ENCODE measurements at regions not wholly inside any gene's neighbourhood (a gene's known extent, or its start where the extent isn't known, plus 50 kb on each side); places are given as distances from the start of the nearest gene placed in this dataset.
"Not testable (repeated sequence)": the region's sequence is repeated elsewhere in the genome, so short reads cannot be mapped to it uniquely, and the experiment has no call there.

DNA sequence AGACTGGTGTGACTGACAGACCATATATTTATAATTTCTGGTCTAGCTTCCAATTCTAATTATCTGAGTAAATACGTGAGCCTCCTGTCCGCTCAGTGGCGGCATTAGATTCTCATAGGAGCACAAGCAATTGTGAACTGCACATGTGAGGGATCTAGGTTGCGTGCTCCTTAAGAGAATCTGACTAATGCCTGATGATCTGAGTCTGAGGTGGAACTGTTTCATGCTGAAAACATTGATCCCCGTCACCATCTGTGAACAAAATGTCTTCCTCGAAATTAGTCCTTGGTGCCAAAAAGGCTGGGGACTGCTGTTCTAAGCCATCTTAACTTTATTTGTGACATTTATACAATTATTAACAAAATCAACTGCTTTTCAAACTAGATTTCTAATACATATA lies 164.7 kb upstream of the MEOX2 start:
- FAIRE-seq = no peak

DNA sequence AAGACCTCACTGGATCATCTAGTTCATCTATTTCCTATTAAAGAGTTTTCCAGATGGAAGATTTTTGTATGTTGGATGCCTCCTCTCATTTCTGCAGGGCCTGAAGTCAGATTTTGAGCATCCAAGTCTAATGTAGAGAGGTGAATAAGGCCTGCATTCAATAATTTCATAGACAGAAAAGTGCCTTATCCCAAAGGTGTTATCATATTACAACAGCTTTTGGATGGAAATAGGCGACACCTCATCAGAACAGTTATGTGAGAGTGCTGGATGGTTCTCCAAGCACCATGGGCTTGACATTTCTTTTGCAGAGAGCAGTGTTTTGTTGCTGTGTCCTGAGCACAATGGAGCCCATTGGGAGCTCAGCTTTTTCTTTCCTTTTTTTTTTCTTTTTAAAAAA lies 162.4 kb upstream of the MEOX2 start:
- no peak for FAIRE-seq

DNA sequence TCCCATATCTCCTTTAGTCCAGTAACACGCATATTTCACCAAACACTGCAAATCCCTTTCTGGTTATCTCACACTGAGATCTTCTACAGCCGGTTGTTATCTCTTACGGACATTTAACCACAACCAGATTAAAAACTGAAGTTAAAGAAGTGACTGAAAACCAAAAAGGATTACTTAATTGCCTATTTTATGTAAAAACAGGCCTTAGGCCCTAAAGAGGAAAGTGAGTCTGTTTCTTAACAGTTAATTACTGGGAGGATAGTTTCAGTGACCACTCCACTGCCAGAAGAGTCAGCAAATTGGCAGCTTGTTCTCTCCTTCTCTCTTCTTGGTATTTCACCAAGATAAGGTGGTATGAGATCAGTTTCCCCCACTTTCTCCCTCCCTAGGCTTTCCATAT lies 161.9 kb upstream of the MEOX2 start:
- no peak for FAIRE-seq

DNA sequence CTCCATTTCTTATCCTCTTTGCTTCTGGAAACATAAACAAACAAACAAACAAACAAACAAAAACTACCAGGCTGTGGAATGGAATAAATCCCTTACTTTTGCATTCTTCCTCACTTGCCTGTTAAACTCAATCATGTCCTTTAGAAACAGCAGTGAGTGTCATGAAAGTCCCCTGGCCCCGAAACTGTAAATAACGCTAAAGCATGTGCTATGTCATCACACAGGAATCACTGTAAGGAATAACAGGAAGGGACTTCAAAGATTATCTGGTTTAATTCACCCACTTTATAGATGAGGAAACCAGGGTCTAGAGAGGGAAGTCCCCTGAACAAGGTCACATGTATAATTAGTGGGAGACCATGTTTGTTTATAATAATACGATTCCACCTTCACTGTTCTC lies 159.4 kb upstream of the MEOX2 start:
- FAIRE-seq = no peak

DNA sequence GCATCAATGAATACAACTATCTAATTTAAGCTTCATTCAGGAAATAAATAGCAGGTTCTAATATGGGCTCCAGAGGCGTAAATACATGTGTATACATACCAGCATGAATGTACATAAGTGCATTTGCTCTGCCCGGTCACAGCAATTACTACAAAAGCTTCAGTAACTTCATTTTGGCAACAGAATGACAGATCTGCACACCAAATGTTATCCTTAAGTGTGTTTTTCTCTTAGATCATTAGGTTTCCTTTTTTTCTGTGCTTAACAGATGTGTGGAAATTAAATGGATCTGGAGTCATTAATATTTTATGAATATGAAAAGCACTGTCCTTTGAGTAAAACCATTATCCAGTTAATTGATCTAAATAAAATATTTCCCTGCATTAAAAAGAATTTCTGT lies 159.0 kb upstream of the MEOX2 start:
- FAIRE-seq = no peak

DNA sequence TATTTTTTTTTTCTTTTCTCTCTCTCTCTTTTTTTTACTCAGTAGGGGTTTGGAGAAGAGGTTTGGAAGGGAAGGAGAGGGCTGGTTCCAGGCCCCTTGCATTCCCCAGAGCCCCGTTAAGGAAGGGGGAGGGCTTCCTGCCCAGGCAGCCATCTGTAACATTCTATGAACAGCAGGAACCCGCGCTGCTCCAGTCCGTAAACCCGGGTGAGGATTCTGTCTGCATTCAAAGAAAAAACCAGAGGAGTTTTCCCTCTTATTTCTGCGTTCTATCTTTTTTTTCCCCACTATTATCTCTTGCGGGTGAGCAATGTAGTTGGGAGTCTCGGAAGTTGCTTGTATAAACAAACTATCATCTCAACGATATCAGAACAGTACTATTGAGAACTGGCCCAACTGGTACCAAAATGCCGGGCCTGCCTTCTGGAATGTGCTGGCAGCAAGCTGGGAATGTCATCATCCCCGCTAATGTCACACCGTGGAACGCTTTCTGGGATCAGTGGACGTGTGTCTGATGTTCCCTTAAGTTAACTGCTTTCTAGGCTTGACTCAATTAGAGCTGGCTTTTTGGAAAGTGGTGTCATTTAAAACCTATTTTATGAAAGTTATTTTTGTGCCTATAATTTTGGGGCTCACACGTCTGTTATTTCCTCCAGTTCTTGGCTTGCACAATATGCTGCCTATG lies 153.1 kb upstream of the MEOX2 start:
- FAIRE-seq = no peak

DNA sequence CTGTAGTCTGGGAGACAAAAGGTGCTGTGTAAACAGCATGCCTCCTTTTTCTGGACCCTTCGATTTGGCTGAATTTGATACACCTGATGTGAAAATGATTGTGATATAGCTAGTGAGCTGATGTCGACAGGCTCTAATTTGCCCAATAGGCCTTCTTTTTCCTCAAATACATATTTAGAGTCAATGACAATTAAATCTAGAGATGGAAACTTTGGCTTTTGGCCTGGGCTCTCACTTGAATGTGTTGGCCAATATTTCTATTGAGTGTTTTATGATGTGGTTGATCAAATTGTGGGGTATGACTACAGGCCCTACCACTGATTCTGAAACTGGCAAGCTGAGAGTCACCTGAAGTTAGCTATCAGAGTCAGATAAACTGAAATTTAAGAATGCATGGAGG lies 151.8 kb upstream of the MEOX2 start:
- FAIRE-seq = no peak

DNA sequence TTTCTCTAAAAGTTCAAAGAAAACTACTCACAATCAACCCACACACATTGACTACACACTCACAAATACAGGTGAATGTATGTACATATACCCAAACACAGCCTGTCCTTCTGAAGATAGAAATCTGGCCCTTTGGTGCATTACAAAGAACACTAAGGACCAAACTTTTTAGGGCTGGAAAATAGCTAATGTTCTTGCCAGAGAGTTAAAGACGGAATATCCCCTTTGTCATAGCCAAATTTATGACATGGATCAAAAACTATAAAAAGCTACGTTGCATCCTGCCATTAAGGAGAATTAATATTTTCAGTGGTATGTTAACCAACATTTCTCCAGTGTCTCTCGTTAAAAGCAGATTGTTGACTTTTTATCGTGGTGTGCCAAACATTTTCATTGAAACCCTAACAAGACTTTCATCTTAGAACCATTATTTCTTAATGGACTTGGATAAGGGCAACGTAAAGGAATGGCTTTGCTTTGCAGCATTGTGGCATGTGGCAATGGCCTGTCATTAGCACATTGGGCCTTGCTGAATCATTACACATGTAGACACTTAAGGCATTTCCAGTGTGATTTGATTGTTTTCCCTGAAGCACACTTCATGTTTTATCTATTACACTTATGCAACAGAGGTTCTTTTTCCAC lies 150.9 kb upstream of the MEOX2 start:
- no peak for FAIRE-seq

DNA sequence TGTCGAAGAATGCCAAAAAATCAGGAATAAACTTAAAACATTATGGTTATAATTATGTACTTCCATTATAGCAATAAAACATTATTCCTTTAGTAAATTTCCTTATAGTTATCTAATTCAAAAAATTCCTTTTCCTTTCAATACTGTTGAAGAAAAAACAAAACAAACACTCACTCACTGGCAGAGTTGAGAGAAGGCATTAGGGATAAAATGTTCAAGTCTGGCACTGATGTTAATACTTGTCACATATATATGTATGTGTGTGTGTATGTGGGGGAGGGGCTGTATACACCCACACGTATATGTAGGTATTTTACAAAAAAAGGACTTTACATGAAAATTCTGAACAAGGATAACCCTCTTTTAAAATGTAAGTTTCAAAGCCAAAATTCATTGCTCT lies 150.2 kb upstream of the MEOX2 start:
- no peak for FAIRE-seq

DNA sequence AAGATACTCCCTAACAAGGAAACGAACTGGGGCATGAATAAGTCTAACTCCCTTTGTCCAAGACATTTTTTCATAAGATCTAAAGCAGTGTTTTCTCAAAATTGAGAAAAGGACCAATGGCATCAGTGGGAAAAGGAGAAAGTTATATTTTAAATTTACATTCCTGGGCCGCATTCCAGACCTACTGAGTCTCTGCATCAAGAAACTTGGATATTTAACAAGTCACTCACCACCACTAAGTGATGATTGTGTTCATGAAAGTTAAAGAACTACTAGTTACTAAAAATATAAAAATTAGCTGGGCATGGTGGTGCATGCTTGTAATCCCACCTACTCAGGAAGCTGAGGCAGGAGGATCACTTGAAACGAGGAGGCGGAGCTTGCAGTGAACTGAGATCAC lies 149.6 kb upstream of the MEOX2 start:
- FAIRE-seq = no peak

DNA sequence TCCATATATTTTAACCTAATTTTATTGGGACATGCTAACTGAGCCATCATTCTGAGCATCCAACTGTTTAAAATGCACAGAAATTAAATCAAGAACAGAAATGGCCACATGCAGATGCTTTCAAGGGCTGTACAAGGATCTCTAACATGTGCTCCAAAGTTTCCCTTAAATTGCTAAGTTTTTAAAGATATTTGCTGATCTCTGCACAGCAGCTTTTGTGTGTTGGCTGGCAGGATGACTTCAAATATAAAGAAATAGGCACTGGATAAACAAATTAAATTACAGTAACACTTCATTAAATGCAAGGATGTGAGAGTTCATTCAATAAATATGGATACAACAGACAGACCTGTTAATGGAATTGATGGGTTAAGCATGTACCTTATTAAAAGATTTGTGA lies 148.0 kb upstream of the MEOX2 start:
- FAIRE-seq = no peak

DNA sequence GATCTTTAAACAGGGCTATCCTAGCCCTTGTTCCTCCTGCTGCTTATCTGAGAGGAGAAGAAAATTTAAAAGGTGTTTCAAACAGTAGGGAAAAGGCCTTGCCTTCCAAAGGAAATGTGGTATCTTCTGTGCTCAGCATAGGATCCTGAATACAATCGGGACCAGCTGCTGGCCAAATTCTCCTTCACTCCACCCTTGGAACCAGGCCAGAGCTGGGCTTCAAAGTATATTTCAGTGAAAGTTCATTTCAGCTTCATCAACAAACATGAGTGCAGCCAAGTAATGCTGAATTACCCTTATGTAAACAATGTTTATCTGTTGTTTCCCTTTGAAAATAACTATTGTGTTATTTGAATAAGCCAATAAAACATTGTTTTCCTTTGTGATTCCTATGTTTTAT lies 146.5 kb upstream of the MEOX2 start:
- no peak for FAIRE-seq

DNA sequence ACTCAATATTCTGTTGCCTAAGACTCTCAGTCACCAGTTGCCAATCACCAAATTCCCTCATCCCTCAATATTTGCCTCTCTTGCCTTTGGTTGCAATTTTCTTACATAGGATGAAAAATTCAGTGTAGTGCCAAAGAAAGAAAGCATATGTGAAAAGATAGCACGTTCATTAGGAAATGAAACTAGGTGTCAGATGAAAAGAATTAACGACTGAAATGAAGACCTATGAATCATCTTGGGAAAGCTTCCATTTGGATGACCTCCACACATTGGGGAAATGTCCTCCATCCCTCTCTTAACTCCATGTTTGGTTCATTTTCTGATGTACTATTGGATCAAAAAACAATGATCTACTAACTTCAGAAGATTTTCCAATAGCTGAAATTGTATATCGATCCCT lies 145.1 kb upstream of the MEOX2 start:
- no peak for FAIRE-seq

DNA sequence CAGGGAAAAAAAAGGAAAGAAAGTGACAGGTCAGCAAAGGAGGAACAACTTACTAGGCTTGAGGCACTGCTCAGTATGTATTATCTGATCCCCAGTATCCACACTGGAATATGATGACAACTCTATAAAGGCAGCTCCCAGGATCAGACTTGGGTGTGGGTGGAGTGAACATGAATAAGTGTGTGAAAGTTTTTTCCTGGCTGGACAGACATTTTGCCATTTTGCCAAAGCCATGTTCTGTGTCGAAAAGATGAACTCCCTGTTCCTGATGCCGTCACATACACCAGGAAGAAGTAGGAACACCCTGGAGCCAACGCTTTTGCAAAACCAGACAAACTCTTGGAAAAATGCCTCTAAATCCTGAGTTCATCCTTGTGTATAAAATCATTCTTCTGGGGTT lies 143.2 kb upstream of the MEOX2 start:
- FAIRE-seq = no peak

DNA sequence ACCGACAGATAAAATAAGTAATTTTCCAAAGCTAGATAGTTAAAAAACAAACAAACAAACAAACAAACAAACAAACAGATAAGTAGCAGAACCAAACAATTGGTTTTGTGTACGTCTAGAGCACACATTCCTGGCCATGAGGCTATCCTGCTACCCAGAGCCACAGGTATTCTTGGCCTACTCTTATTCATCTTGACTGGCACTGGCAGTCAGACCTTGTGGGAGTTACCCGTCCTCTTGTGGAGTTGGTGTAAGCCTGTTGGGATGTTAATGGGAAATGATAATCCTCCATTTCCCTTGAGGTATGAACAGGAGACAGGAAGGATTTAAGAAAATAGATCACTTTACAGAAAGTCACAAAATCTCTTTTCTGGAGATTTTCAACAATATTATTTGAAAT lies 142.4 kb upstream of the MEOX2 start:
- FAIRE-seq = no peak

DNA sequence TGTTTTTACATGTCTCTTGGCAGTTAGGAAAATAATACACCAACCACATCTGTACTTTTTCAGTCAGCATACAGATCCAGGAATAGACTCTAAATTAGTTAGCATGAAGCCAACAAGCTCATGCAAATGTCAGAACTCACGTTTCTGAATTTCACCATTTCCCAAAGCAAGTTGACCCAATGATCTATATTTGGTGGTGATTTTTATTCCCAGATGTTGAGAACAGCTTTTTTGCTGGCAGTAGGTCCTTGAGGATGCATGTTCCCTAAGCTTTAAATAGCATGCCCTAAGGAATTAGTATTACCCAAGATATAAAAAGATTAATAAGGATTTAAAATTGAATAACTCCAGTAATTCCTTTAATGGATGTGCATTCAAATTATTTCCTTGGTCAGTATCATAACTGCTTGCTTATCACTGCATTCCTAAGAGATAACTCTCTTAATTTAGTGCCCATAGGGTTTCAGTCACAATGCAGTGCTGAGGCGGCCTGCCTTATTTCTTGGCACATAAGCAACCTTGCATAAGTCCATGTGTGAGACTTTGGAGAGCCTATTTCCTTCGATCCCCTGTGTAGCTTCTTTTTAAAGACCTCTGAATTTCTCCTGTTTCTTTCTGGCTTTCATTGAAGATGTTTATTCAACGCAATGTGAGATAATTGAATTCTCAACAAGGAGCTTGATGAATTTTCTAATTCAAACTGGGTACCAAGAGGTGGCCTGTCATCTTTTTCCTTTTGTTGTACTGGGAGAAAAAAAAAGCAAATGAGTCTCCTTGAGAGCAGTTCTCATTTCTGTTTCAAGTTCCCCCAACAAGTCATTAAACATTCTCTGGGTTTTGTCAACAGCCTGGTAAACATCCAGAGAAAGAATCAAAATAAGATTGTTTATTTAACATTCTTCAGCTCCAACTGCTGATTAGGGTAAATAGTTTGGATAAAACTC lies 135.3 kb upstream of the MEOX2 start:
- FAIRE-seq = no peak

DNA sequence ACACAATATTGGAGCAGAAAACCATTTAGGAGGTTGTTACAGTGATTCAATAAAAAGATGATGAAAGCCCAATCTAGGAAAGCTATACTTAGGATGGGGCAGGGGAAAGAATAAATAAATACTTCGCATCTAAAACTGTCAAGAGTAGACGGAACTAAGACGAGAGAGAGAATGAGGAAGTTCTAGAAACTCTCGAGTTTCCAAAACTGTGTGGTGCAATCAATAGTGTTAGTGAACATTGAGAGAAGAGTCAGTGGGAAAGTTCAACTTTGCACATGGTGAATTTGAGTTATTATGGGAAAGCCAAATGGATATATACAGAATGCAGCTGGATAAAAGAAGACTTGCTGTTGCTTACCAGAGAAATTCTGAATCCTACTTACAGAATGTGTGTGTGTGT lies 133.8 kb upstream of the MEOX2 start:
- FAIRE-seq = no peak

DNA sequence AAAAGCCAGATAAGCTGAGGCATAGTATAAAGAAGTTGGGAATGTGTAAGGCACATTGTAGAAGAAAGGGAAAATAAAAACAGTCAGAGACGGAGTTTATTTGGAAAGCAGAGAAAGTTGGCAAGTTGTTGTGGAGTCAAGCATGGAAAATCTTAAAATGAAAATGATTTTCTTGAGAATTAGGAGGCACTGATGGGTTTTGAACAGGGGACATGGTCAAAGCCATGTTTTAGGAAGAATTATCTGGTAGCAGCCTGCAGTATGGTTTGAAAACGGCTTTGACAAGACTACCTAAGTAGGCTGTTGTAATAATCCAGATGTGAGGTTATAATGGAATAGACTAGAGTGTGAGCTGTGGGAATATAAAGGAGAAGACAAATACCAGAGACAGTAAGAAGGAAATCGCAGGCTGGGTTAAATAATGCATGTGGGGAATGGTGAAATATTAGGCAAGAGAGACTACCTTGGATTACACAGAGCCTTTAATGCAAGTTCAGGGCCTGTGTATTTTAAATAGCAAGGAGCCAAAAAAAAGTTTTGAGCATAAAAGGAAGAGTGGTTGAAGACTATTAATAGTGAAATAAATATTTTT lies 130.4 kb upstream of the MEOX2 start:
- no peak for FAIRE-seq

DNA sequence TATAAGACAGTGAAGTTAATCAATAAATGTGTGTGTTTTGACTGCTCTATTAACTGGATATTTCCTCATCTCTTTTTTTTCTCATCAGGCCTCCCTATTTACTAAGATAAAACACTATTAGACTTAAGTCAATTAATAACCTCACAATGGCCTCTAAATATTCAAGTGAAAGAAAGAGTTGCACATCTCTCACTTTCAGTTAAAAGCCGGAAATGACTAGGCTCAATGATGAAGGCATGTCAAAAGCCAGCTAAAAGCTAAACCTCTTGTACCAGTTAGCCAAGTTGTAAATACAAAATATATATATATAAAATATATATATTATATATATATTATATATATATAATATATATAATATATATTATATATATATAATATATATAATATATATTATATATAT lies 127.0 kb upstream of the MEOX2 start:
- FAIRE-seq = peak; percentile 77

DNA sequence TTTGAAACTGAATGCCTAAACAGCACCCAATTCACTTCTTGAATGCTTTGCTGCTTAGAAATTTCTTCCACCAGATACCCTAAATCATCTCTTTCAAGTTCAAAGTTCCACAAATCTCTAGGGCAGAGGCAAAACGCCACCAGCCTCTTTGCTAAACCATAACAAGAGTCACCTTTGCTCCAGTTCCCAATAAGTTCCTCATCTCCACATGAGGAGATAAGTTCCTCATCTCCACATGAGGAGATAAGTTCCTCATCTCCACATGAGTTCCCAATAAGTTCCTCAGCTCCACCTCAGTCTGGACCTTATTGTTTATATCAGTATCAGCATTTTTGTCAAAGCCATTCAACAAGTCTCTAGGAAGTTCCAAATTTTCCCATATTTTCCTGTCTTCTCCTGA lies 123.9 kb upstream of the MEOX2 start:
- not testable (repeated sequence) for FAIRE-seq

DNA sequence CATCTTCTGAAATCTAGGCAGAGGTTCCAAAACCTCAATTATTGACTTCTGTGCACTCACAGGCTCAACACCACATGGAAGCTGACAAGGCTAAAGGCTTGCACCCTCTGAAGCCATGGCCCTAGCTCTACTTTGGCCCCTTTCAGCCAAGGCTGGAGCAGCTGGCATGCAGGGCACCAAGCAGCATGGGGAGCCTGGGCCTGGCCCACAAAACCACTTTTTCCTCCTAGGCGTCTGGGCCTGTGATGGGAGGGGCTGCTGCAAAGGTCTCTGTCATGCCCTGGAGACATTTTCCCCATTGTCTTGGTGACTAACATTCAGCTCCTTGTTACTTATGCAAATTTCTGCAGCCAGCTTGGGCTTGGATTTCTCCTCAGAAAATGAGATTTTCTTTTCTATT lies 123.5 kb upstream of the MEOX2 start:
- not testable (repeated sequence) for FAIRE-seq

DNA sequence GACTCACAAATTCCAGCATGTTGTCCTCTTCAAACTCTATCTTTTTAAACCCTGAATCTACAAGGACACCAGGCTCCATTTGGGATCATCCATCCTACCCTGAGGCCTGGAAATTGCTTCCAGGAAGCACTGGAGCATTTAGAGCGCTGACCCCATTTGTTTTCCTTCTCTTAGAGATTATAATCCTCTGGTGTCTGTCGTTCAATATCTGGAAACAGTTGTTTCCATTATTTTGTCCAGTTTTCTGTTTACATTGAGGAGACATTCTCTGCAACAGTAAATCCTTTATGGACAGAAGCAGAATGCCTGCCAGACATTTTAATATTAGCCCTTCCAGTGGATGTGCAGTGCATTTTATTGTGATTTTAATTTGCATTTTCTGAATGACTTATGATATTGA lies 119.4 kb upstream of the MEOX2 start:
- no peak for FAIRE-seq

DNA sequence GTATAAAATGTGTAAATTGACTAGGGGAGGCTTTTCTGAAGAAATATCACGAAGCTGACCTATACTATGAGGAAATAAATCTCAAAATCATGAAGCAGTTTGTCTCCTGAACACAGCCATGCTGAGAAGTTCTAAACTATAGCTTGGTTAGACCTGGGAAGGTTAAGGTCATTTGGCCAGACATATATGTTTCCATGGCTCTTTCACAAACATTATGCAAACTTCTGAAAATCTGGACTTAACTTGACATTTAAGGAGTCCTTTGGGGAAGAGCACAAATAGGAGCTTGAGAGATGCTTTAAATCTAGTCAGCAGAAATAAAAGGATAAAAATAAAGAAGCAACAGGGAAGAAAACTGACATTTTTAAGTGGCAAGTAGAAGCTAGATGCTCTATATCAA lies 115.9 kb upstream of the MEOX2 start:
- FAIRE-seq = no peak

DNA sequence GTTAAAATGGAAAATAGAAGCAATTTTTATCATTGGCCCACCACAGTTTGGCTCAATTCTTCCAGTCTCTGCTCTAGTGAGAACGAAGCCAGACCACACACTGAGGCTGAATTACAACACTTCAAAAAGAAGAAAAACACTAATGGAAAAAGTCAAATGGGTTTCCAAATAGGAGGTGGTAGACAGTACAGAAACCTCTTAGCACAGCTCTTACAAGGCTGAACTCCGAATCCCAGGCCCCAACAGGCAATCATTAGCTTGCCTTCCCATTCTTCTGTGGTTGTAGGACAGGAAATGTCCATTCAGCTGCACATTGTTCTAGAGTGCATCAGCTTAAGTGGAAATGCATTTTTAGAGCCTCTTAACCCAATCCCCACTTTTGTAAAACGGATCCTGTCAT lies 115.1 kb upstream of the MEOX2 start:
- no peak for FAIRE-seq
